Thyroid gland (tissue), 4 donors: ENCODE measurements at regions not wholly inside any gene's neighbourhood (a gene's known extent, or its start where the extent isn't known, plus 50 kb on each side); places are given as distances from the start of the nearest gene placed in this dataset.
A peak's percentile ranks its signal among the peaks of the same experiment; 100 is the strongest.

Experiments used
- DNase-seq, 2 donors: peaks; one replicate each; pipeline ENCODE4 v3.0.0-alpha.2; 2019
- H3K27ac ChIP-seq, 3 donors: fragments of 200-600 bp; sonication (generic); 1 replicate in 2 of 3; 2 replicates in 1 of 3; pipeline ENCODE4 v1.5.1; 2016 to 2019; ENCODE audit warnings: mild to moderate bottlenecking in 1 of 3, moderate library complexity in 1 of 3
- H3K27me3 ChIP-seq: fragments of 200-600 bp; sonication (generic); one replicate; pipeline ENCODE4 v1.5.1; 2019
- H3K36me3 ChIP-seq, 2 donors: fragments of 200-600 bp; sonication (generic); one replicate each; pipeline ENCODE4 v1.5.1; 2016 to 2019
- H3K4me1 ChIP-seq, 2 donors: fragments of 200-600 bp; sonication (generic); one replicate each; pipeline ENCODE4 v1.5.1; 2017 to 2019
- H3K4me3 ChIP-seq, 3 donors: fragments of 200-600 bp; sonication (generic); replicated peaks in 1 of 3; 1 replicate in 2 of 3; 2 replicates in 1 of 3; pipeline ENCODE4 v1.5.1; 2016; ENCODE audit warnings: mild to moderate bottlenecking in 1 of 3
- H3K9me3 ChIP-seq: fragments of 200-600 bp; sonication (generic); one replicate; pipeline ENCODE4 v1.5.1; 2017
- POLR2A ChIP-seq, 2 donors: fragments of 450-650 bp; IDR thresholded peaks; one replicate each; pipeline ENCODE4 v1.6.1; 2017; ENCODE audit warnings: antibody characterized with exemption in 2 of 2, mild to moderate bottlenecking in 2 of 2, moderate library complexity in 1 of 2
- WGBS, 2 donors: methylation state at CpG; one replicate each; pipeline ENCODE4 v1.1.5; 2017; 5-methylcytosine and 5-hydroxymethylcytosine counted together
- intact Hi-C: fragments of 100-400 bp; cut with DNase I; formaldehyde crosslinking; loops from one replicate; pipeline ENCODE4 v1.15.1; 2023
- TF ChIP-seq, protein P1 (sequence below), 6 experiments: fragments of 200-600 bp in 3 of 6; fragments of 450-650 bp in 3 of 6; sonication (generic) in 3 of 6; IDR thresholded peaks; one replicate each; pipeline ENCODE4 v1.5.1; 2016 to 2019; ENCODE audit warnings: antibody characterized with exemption in 6 of 6, mild to moderate bottlenecking in 2 of 6, inconsistent platforms in 1 of 6, moderate library complexity in 1 of 6

DNA sequence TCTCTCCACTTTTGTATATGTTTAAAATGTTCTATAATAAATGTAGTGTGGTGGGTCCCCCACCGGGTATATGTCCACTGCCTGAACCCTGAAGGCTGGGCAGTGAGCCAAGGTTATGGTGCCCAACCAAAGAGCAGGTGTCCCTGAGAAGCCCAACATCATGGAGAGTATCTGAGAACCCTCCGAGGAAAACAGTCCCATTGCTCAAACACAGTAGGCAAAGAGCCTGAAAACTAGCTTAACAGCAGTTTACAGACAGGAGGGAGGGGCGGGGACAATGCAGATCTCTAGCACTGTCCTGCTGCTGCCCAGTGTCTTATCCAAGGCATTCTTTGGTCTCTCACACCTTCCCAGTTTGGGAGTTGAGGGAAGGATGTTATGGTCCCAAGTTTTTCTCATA is 91.0 kb downstream of the TMPRSS5 start:
- TF ChIP-seq, protein P1, sequence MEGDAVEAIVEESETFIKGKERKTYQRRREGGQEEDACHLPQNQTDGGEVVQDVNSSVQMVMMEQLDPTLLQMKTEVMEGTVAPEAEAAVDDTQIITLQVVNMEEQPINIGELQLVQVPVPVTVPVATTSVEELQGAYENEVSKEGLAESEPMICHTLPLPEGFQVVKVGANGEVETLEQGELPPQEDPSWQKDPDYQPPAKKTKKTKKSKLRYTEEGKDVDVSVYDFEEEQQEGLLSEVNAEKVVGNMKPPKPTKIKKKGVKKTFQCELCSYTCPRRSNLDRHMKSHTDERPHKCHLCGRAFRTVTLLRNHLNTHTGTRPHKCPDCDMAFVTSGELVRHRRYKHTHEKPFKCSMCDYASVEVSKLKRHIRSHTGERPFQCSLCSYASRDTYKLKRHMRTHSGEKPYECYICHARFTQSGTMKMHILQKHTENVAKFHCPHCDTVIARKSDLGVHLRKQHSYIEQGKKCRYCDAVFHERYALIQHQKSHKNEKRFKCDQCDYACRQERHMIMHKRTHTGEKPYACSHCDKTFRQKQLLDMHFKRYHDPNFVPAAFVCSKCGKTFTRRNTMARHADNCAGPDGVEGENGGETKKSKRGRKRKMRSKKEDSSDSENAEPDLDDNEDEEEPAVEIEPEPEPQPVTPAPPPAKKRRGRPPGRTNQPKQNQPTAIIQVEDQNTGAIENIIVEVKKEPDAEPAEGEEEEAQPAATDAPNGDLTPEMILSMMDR (IDR thresholded peaks at IDR 0.05) = no peak
- TF ChIP-seq POLR2A (IDR thresholded peaks at IDR 0.05) = no peak
- 44 to 49% methylated on average over 3 of the region's 3 CpGs for WGBS, 2 donors
- no peaks in the 10 kb centered on the region for H3K36me3 ChIP-seq
- H3K4me3 ChIP-seq = no peak overlapping the region
- no peaks in the 10 kb centered on the region for H3K4me1 ChIP-seq
- DNase-seq = no peak
- H3K27ac ChIP-seq = no peak overlapping the region
- intact Hi-C loops = no loop called here
- H3K27me3 ChIP-seq = no peaks in the 10 kb centered on the region
- no peaks in the 10 kb centered on the region for H3K9me3 ChIP-seq

DNA sequence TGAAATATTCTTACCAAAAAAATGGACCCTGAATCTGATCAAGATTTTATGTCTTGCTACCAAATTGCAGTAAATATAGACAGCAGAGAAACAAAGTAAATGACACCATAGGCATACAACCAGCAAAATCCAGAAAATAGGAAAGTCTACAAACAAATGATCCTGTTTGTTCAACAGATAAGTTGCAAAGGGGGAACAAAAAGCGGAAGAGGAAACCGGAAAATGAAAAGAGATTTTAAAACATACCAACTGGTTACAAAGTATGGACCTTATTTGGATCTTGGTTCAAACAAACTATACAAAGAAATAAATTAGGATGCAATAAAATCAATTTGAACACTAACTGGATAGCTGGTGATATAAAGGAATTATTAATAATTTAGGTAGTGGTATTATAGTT is 92.0 kb downstream of the TMPRSS5 start:
- Histone ChIP-seq H3K9me3 (no peaks in the 10 kb centered on the region), H3K27ac (no peak overlapping the region), H3K27me3 (no peaks in the 10 kb centered on the region), H3K36me3 (no peaks in the 10 kb centered on the region), H3K4me1 (no peaks in the 10 kb centered on the region), H3K4me3 (no peak overlapping the region)
- TF ChIP-seq, protein P1 (IDR thresholded peaks at IDR 0.05) = no peak
- TF ChIP-seq POLR2A (IDR thresholded peaks at IDR 0.05) = no peak
- no peak for DNase-seq
- intact Hi-C loops = no loop called here
- WGBS, 2 donors = 84 to 86% methylated on average over 2 of the region's 2 CpGs

DNA sequence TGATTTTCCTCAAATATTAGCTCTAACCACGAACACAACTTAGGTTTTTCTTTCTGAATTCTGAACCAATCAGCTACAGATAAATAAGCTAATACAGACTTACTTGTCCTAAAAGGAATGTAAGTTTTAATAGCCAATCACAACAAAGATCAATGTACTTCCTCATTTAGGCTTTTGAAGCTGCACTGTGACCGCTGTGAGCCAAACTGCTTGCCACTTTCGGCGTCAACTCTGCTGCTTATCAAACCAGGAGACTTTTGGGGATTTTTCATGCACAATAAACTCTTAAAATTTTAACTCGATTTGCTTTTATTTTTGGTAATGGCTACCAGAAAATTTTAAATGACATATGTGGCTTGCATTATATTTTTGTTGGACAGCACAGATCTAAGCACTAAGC is 92.5 kb downstream of the TMPRSS5 start:
- Histone ChIP-seq H3K4me3 (no peak overlapping the region), H3K4me1 (no peaks in the 10 kb centered on the region), H3K9me3 (no peaks in the 10 kb centered on the region), H3K36me3 (no peaks in the 10 kb centered on the region), H3K27ac (no peak overlapping the region), H3K27me3 (no peaks in the 10 kb centered on the region)
- TF ChIP-seq, protein P1 (IDR thresholded peaks at IDR 0.05) = no peak
- no peak for TF ChIP-seq POLR2A (IDR thresholded peaks at IDR 0.05)
- intact Hi-C loops = no loop called here
- DNase-seq = no peak
- 73 to 77% methylated on average over 5 of the region's 5 CpGs for WGBS, 2 donors

DNA sequence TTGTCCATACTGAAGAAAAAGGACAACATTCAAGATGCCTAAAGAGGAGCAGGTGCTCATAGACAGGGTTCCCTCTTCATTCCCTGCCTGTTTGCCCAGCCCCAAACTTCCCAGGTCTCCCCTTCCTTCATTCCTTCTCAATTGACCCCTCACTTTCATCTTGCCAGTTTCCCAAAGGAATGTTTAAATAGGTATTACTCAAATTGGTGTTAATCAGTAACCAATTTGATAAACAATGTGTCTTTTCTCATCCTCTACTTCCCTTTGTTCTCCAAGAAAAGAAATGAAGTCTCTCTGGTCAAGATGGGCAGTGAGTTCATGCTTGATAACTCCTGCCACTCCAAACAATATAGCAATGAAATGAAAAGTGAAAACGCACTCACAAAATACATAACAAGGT is 101.9 kb downstream of the TMPRSS5 start:
- no peak for DNase-seq
- peaks cover 0 to 6% of the 10 kb centered on the region in 2 donors for H3K4me1 ChIP-seq
- WGBS, 2 donors = 89 to 96% methylated on average over 1 of the region's 1 CpG
- H3K4me3 ChIP-seq = no peak overlapping the region
- no peaks in the 10 kb centered on the region for H3K36me3 ChIP-seq
- H3K27ac ChIP-seq = no peak overlapping the region
- no peak for TF ChIP-seq POLR2A (IDR thresholded peaks at IDR 0.05)
- TF ChIP-seq, protein P1 (IDR thresholded peaks at IDR 0.05) = no peak
- intact Hi-C loops = no loop called here
- H3K27me3 ChIP-seq = no peaks in the 10 kb centered on the region
- no peaks in the 10 kb centered on the region for H3K9me3 ChIP-seq

DNA sequence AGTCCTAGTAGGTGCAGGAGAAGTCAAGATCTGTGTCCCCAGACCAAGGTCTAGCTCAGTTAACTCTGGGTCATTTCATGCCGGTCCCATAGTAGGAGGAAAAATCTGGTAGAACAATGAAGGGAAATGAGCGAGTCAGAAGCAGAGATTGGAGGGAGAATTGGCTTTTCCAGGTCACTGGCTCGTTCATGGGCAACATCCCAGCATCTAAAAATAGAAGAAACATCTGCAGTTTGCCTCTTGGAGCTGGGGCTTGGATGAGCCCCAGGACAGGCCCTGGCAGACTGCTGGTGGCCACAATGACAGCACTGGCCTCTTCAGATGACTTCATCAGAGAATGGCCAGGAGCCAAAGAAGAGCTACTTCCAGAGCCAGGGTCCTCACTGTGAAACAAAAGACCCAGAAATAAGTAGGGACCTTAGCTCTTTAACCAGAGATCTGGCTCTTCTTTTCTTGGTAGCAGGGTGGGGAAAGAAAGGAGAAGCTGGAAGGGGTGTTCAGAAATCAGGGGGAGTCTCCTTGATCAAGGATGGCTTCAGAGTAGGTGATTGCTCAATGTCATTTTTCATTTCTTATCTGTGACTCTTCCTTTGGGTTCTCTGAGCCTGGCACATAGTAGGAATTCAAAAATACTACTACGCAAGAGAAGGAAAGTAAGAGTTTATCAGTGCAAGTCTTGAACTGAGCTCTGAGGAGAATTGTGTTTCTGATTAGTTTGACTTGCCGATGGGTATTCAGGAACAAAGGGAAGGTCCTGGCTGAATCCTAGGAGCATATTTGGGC is 102.6 kb downstream of the TMPRSS5 start:
- H3K27me3 ChIP-seq = no peaks in the 10 kb centered on the region
- 57 to 61% methylated on average over 5 of the region's 5 CpGs for WGBS, 2 donors
- DNase-seq = peak in 1 of 2 donors; percentile 17
- no peaks in the 10 kb centered on the region for H3K36me3 ChIP-seq
- TF ChIP-seq, protein P1 (IDR thresholded peaks at IDR 0.05) = no peak
- TF ChIP-seq POLR2A (IDR thresholded peaks at IDR 0.05) = no peak
- H3K27ac ChIP-seq = no peak overlapping the region
- H3K4me1 ChIP-seq = peaks cover 0 to 6% of the 10 kb centered on the region in 2 donors
- H3K9me3 ChIP-seq = no peaks in the 10 kb centered on the region
- intact Hi-C loops = no loop called here
- H3K4me3 ChIP-seq = no peak overlapping the region
